Testis (tissue), 2 donors: ENCODE measurements at regions not wholly inside any gene's neighbourhood (a gene's known extent, or its start where the extent isn't known, plus 50 kb on each side); places are given as distances from the start of the nearest gene placed in this dataset.

ENCODE experiments used
- POLR2A ChIP-seq: fragments of 450-650 bp; IDR thresholded peaks from one replicate; pipeline ENCODE4 v1.6.1; 2017; ENCODE audit warnings: antibody characterized with exemption, mild to moderate bottlenecking, moderate library complexity
- TF ChIP-seq, protein P1 (sequence below), 3 experiments: fragments of 450-650 bp in 2 of 3; fragments of 200-600 bp in 1 of 3; sonication (generic) in 1 of 3; IDR thresholded peaks; one replicate each; pipeline ENCODE4 v1.5.1; 2016 to 2019; ENCODE audit warnings: antibody characterized with exemption in 3 of 3, mild to moderate bottlenecking in 2 of 3, moderate library complexity in 1 of 3

GRCh38 chr7:132072165-132072564 is 504.1 kb downstream of the PLXNA4 start:
- TF ChIP-seq, protein P1, sequence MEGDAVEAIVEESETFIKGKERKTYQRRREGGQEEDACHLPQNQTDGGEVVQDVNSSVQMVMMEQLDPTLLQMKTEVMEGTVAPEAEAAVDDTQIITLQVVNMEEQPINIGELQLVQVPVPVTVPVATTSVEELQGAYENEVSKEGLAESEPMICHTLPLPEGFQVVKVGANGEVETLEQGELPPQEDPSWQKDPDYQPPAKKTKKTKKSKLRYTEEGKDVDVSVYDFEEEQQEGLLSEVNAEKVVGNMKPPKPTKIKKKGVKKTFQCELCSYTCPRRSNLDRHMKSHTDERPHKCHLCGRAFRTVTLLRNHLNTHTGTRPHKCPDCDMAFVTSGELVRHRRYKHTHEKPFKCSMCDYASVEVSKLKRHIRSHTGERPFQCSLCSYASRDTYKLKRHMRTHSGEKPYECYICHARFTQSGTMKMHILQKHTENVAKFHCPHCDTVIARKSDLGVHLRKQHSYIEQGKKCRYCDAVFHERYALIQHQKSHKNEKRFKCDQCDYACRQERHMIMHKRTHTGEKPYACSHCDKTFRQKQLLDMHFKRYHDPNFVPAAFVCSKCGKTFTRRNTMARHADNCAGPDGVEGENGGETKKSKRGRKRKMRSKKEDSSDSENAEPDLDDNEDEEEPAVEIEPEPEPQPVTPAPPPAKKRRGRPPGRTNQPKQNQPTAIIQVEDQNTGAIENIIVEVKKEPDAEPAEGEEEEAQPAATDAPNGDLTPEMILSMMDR (IDR thresholded peaks at IDR 0.05) = no peak
- no peak for TF ChIP-seq POLR2A
